Activated T-cell treated with anti-CD3 and anti-CD28 coated beads, Interleukin-2, amount 50 U/mL, for 72 hours (primary cell): ENCODE measurements at regions not wholly inside any gene's neighbourhood (a gene's known extent, or its start where the extent isn't known, plus 50 kb on each side); places are given as distances from the start of the nearest gene placed in this dataset.

Experiments
- ATAC-seq, 2 donors: fragments of 150-1000 bp; cut with Tn5 transposase; replicated peaks in 1 of 2; 2 replicates each; pipeline ENCODE4 v1.10.0; 2021; ENCODE audit warnings: moderate library complexity in 2 of 2, mild to moderate bottlenecking in 1 of 2
- DNase-seq, 2 donors: peaks; one replicate each; pipeline ENCODE4 v3.0.0; 2021 to 2022; ENCODE audit warnings: mixed read lengths in 1 of 2
- H3K27ac Mint-ChIP-seq: one replicate; pipeline ENCODE4 v1.8.0; 2022; ENCODE audit warnings: mild to moderate bottlenecking, moderate library complexity, mixed read lengths
- H3K27me3 Mint-ChIP-seq: one replicate; pipeline ENCODE4 v1.8.0; 2022; ENCODE audit warnings: low read depth, mixed read lengths
- H3K36me3 Mint-ChIP-seq, 2 donors: one replicate each; pipeline ENCODE4 v1.8.0; 2022; ENCODE audit warnings: mixed read lengths in 2 of 2, mild to moderate bottlenecking in 1 of 2; ENCODE audit not compliant: insufficient read depth in 2 of 2
- H3K4me1 Mint-ChIP-seq: one replicate; pipeline ENCODE4 v1.8.0; 2022; ENCODE audit warnings: low read depth, mixed read lengths
- H3K4me3 Mint-ChIP-seq, 2 donors: one replicate each; pipeline ENCODE4 v1.8.0; 2022; ENCODE audit warnings: mild to moderate bottlenecking in 2 of 2, mixed read lengths in 2 of 2, moderate library complexity in 2 of 2
- H3K9me3 Mint-ChIP-seq, 2 donors: one replicate each; pipeline ENCODE4 v1.8.0; 2022; ENCODE audit warnings: mixed read lengths in 2 of 2

DNA sequence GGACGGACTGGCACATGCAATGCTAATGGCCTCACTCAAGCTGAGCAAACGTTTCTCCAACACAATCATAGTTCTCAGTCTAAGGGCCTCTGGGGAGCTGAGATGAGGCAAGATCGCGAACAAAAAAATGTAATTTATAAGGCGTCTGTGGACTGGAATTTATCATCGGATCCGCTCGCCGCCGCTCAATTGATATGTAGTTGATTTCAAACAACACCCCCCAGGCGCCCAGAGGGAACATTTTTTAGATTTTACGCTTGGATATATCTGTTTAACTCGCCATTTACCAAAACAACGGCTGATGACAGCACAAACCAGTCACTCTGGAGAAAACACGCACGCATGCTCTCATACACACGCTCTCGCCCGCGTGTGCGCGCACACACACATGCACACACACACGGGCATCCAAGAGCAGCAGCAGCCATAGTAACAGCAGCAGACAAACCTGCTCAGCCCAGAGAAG is 335.8 kb downstream of the SMAD2 start:
- ATAC-seq (no peak), DNase-seq (no peak)
- Mint-ChIP-seq H3K9me3 (no peaks in the 10 kb centered on the region), H3K4me1 (no peaks in the 10 kb centered on the region), H3K4me3 (no peak overlapping the region), H3K27me3 (peaks cover 17% of the 10 kb centered on the region), H3K36me3 (no peaks in the 10 kb centered on the region), H3K27ac (no peak overlapping the region)

DNA sequence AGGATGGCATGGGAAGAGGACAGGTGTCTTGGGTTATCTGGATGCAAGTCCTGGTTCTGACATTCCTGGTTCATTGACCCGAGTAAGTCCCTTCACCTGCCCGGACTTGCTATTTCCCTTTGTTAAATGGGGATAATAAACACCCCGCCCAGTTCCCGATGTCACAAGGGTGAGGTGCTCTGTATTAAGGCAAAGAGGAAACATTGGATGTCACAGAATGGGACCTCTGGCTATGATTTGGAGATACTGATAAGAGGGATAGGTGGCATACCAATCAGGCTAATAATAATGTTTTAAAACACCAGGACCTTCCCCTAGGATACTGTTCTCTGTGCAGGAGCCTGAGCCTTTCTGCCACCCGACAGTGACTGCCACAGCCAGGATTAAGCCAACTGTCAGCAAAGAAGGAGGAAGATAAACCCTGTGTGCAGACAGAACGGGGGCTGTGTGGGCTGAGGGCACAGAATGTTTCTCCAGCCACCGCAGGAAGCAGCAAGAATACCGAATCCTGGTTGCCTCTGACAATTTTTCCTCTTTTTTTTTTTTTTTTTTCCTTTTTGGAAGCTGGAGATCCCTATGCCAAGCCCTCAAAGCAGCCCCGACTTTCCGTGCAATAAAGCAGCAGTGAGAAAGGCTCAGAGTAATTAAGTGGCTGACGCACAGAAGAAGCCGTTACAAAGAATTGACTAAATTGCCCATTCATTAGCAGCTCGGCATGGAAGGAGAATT is 336.6 kb downstream of the SMAD2 start:
- DNase-seq (no peak), ATAC-seq (no peak)
- Mint-ChIP-seq H3K27me3 (peaks cover 17% of the 10 kb centered on the region), H3K4me1 (no peaks in the 10 kb centered on the region), H3K4me3 (no peak overlapping the region), H3K27ac (no peak overlapping the region), H3K9me3 (no peaks in the 10 kb centered on the region), H3K36me3 (no peaks in the 10 kb centered on the region)

DNA sequence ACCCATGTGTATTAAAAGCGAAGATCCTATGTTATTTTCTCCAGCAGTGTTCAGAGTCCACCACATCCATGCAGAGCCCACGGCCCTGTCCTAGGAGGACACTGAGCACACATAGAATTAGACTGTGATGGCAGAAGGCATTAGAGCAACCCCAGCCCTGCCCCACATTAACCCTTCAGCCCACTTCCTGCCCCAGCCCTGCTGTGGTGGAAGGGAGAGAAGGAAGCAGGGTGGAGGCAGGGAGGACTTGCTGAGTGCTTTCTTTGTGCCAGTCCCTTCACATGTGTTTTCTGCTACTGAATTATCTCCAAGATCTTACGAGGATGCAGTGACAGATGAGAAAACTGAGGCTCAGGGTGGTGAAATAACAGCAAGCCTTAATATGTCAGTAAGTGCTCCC is 339.0 kb downstream of the SMAD2 start:
- no peaks in the 10 kb centered on the region for H3K4me1 Mint-ChIP-seq
- no peak for DNase-seq
- H3K36me3 Mint-ChIP-seq = no peaks in the 10 kb centered on the region
- no peak for ATAC-seq
- no peaks in the 10 kb centered on the region for H3K9me3 Mint-ChIP-seq
- H3K27ac Mint-ChIP-seq = no peak overlapping the region
- H3K4me3 Mint-ChIP-seq = no peak overlapping the region
- peaks cover 32% of the 10 kb centered on the region for H3K27me3 Mint-ChIP-seq

DNA sequence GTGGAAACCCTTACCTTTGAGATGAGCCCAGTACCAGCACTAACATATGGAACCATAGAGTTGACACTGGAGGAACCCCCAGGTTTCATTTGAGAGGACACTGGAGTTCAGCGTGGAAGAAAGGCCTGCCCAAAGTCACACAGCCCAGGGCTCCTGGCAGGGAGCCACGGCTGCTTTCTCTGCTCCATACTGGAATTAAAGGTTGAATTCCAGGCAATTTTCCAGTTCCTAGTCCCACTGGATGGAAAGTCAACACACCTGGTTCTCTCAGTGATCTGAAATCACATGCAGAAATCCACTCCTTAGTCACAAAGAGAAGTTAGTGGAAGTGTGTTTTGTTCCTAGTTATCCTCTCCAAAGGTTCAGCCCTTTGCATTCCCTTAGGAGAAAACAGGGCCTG is 336.1 kb upstream of the SKOR2 start:
- no peak overlapping the region for H3K27ac Mint-ChIP-seq
- H3K4me1 Mint-ChIP-seq = no peaks in the 10 kb centered on the region
- H3K9me3 Mint-ChIP-seq = no peaks in the 10 kb centered on the region
- no peak overlapping the region for H3K4me3 Mint-ChIP-seq
- no peak for DNase-seq
- ATAC-seq = no peak
- peaks cover 26% of the 10 kb centered on the region for H3K27me3 Mint-ChIP-seq
- no peaks in the 10 kb centered on the region for H3K36me3 Mint-ChIP-seq

DNA sequence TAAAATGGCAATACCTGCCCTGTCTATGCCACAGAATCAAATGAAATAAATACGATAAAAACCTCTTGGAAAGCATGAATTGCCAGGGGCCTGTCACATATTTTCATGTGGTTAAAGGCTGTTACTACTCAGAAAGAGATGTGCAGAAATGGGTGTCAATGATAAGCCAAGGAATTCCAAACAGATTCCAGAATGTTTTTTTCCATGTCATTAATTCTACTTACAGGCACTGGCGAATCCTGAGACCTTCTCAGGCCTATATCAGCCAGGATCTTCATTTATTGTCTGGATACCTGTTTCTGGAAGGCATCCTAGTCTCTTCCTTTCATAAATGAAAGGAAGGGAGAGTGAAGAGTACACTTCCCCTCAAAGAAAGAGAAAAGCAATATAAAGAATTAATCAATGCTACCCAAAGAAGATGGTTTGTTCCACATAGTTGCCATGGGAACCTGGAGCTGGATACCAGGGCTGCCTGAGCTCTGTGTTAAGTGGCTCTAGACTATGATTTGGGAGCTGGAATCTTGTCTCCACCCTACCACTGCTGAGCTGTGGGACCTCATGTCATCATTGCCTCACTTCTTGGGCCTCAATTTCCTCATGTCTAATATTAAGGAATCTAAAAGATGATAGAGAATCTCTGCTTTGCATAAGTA is 335.1 kb upstream of the SKOR2 start:
- Mint-ChIP-seq H3K27me3 (peaks cover 22% of the 10 kb centered on the region), H3K4me3 (no peak overlapping the region), H3K36me3 (no peaks in the 10 kb centered on the region), H3K9me3 (no peaks in the 10 kb centered on the region), H3K27ac (no peak overlapping the region), H3K4me1 (no peaks in the 10 kb centered on the region)
- no peak for ATAC-seq
- no peak for DNase-seq

DNA sequence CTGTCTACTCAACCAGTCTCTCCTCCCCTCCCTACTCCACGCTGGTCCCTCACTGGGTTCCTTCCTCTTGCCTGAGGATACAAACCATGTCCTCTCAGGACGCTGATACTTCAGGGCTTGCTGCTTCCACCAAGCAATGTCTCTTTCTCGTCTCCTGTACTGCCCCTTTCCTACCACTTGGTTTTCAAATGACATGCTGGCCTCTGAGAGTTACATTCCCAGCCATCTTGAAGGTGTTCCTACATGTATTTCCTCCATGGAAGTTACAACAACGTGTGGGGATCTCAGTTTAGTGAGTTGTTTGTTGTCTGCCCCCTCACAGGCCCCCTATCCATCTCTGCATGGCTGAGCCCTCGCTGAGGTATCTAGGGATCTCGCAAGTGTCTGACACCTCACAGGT is 334.5 kb upstream of the SKOR2 start:
- Mint-ChIP-seq H3K9me3 (no peaks in the 10 kb centered on the region), H3K36me3 (no peaks in the 10 kb centered on the region), H3K4me1 (no peaks in the 10 kb centered on the region), H3K4me3 (no peak overlapping the region), H3K27me3 (peaks cover 22% of the 10 kb centered on the region), H3K27ac (no peak overlapping the region)
- no peak for DNase-seq
- ATAC-seq = no peak

DNA sequence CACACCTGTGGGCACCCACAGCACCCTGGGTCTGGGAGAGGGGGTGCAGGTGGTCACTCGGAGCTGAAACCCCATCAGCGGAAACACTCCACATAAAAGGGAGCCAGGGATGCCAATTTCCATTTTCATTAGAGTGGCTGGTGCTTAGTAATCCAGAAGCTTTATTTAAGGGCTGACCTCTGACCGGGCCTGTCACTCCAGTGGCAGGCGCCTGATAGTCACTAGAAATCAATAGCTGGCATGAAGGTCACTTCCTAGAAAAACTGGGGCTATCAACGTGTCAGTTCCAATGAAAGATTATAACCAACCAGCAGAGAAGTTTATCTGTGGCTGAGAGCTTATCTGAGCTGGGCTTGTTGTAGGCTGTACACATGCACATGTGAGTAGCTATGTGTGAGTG is 333.7 kb upstream of the SKOR2 start:
- DNase-seq = no peak
- H3K27me3 Mint-ChIP-seq = peaks cover 26% of the 10 kb centered on the region
- no peaks in the 10 kb centered on the region for H3K9me3 Mint-ChIP-seq
- ATAC-seq = no peak
- H3K27ac Mint-ChIP-seq = no peak overlapping the region
- no peaks in the 10 kb centered on the region for H3K36me3 Mint-ChIP-seq
- no peak overlapping the region for H3K4me3 Mint-ChIP-seq
- no peaks in the 10 kb centered on the region for H3K4me1 Mint-ChIP-seq

DNA sequence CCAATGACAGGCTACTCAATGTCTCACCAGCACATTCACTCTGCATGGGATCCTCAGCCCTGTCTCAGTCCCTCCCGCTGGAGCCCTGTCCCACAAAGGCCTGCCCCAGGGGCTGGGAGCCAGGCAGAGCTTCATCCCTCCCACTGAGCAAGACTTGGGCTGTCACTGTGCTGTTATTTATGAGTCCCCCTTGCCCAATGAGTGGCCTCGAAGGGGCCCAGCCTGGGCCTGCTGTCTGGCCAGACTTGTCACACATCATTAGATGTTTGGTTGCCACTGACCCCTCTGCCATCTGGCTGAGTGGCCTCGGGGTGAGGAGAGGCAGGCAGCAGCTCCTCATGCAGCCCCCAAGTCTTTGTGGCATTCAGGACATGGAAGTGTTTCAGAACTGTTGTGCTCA is 330.6 kb upstream of the SKOR2 start:
- Mint-ChIP-seq H3K4me3 (no peak overlapping the region), H3K9me3 (peaks cover 1 to 2% of the 10 kb centered on the region in 2 donors), H3K36me3 (no peaks in the 10 kb centered on the region), H3K27ac (no peak overlapping the region), H3K27me3 (peaks cover 11% of the 10 kb centered on the region), H3K4me1 (no peaks in the 10 kb centered on the region)
- ATAC-seq (no peak), DNase-seq (no peak)

DNA sequence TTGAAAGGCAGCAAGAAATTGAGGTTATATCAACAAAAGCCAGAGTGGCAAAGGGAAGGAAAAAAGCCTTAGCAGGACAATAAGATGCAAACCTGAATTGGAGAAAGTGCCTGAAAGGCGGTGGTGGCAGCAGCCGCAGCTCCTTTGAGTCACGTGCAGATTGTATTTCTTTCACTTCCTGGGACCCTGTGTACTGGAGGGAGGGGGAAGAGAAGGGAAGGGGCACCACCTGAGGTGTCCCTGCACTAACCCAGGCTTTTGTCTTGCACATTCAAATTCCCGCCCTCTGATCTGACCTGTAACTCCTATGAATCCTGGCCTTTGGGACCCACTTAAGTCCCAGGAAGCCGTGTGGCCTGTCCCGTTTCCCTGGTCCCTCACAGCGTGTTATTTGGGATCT is 326.1 kb upstream of the SKOR2 start:
- DNase-seq (no peak), ATAC-seq (no peak)
- no peak overlapping the region for H3K4me3 Mint-ChIP-seq
- H3K36me3 Mint-ChIP-seq = no peaks in the 10 kb centered on the region
- peaks cover 14% of the 10 kb centered on the region for H3K27me3 Mint-ChIP-seq
- peaks cover 1 to 2% of the 10 kb centered on the region in 2 donors for H3K9me3 Mint-ChIP-seq
- no peak overlapping the region for H3K27ac Mint-ChIP-seq
- no peaks in the 10 kb centered on the region for H3K4me1 Mint-ChIP-seq

DNA sequence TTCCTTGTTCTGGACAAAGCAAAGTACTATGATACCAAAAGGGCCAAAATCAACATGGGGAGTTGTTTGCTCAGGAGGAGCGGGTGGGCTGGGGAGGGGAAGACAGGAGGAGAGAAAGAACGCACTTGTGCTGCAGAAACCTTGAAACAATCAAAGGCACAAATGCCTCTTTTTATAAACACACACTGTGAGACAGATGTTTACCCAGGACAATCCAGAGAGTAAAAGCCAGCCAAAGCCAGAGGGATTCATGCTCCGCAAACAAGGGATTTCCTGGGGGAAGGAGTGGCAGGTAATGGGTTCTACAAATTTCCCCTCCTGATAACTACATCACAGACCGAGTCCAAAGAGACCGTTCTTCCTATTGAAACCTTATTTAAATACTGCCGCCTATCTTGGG is 323.5 kb upstream of the SKOR2 start:
- Mint-ChIP-seq H3K27ac (no peak overlapping the region), H3K9me3 (peaks cover 1 to 2% of the 10 kb centered on the region in 2 donors), H3K27me3 (peaks cover 10% of the 10 kb centered on the region), H3K4me3 (no peak overlapping the region), H3K4me1 (no peaks in the 10 kb centered on the region), H3K36me3 (no peaks in the 10 kb centered on the region)
- DNase-seq (no peak), ATAC-seq (no peak)

DNA sequence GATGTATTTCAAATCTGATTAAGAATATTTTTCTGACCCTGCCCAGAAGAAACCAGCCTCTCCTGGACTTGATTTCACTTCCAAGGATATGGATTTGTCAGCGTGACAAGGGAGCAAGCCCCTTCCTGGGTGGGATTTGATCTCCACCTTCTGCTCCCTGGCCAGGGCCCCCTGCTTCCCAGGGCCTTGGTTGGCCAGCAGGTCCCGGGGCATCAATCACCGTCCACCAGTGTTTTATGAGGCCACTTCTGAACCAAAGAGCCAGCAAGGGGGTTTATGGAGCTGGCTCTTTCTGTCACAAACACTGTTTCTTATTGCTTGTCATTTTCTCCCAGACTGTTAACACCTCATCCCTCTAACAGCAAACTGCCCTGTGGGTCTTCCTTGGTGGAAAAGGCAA is 320.5 kb upstream of the SKOR2 start:
- Mint-ChIP-seq H3K9me3 (no peaks in the 10 kb centered on the region), H3K27ac (no peak overlapping the region), H3K4me3 (no peak overlapping the region), H3K36me3 (no peaks in the 10 kb centered on the region), H3K4me1 (no peaks in the 10 kb centered on the region), H3K27me3 (peaks cover 10% of the 10 kb centered on the region)
- no peak for ATAC-seq
- no peak for DNase-seq

DNA sequence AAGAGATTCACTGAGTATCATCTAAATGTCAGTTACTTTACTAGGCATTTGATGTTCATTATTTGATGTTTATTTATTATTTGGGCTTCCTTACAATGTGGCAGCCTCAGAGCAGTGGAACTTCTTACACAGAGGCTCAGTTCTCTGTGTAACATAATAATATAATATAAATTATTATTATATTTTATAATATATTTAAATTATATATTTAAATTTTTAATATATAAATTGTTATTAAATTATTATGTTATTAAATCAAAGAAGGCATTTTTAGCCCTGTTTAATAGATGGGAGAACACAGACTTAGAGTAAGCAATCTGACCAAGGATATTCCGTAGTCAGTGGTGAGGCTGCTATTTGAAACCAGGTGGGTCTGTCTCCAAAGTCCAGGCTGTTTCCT is 315.3 kb upstream of the SKOR2 start:
- no peak overlapping the region for H3K27ac Mint-ChIP-seq
- H3K4me3 Mint-ChIP-seq = no peak overlapping the region
- H3K4me1 Mint-ChIP-seq = no peaks in the 10 kb centered on the region
- DNase-seq (no peak), ATAC-seq (no peak)
- peaks cover 2 to 4% of the 10 kb centered on the region in 2 donors for H3K9me3 Mint-ChIP-seq
- no peaks in the 10 kb centered on the region for H3K36me3 Mint-ChIP-seq
- no peaks in the 10 kb centered on the region for H3K27me3 Mint-ChIP-seq

DNA sequence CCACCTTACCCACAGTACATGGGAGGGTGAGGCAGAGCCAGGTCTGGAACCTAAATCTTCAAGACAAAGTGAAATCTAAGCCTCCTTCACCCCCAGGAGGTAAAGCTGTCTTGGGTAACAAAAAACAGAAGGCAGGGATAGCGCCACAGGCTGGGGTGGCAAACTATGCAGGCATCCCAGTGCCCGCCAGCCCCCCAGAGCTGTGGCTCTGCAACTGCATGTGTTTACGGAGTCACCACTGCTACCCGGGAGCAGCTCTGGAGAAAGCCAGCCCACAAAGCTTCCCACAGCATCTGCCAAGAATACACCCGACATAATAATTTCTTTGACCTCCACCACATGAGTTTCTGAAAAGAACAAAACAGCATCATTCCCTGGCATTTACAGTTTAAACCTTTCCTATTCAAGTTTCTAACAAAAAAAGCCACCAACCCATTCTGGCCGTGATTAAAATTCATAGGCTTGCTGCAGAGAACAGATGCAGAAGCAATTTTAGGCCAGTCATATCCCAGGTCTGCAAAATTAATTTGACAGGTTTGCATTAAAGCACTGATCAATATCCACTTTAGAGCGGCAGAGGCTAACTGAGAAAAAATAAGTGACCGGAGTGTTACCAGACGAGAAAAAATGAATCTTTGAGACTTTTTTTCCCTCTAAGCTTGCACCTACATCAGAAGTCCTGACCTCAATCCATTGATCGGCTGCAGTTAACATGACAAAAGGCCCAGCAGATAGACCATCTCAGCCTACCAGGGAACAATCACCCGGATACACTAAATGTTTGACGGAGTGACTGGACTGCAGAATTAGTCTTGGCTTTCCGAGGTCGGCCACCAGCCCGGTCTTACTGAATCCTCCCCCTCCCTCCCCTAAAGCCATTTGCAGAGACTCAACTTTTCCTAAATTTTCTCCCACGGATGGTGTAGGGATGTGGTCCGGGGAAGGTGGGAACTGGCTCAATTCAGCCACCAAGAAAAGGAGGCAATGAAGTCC is 309.6 kb upstream of the SKOR2 start:
- Mint-ChIP-seq H3K36me3 (no peaks in the 10 kb centered on the region), H3K9me3 (peaks cover 2% of the 10 kb centered on the region in 2 donors), H3K4me3 (no peak overlapping the region), H3K27me3 (peaks cover 20% of the 10 kb centered on the region), H3K27ac (no peak overlapping the region), H3K4me1 (peaks cover 5% of the 10 kb centered on the region)
- ATAC-seq = no peak
- DNase-seq = no peak
